ENCODE measurements at regions not wholly inside any gene's neighbourhood (a gene's known extent, or its start where the extent isn't known, plus 50 kb on each side); places are given as distances from the start of the nearest gene placed in this dataset.

- no peak for TF ChIP-seq MYC (IDR thresholded peaks at IDR 0.05; ENCODE audit: low read depth, low read length)
- TF ChIP-seq POLR2A (IDR thresholded peaks at IDR 0.05; ENCODE audit: extremely low read depth, insufficient read length): no peak
- TF ChIP-seq, protein P1, sequence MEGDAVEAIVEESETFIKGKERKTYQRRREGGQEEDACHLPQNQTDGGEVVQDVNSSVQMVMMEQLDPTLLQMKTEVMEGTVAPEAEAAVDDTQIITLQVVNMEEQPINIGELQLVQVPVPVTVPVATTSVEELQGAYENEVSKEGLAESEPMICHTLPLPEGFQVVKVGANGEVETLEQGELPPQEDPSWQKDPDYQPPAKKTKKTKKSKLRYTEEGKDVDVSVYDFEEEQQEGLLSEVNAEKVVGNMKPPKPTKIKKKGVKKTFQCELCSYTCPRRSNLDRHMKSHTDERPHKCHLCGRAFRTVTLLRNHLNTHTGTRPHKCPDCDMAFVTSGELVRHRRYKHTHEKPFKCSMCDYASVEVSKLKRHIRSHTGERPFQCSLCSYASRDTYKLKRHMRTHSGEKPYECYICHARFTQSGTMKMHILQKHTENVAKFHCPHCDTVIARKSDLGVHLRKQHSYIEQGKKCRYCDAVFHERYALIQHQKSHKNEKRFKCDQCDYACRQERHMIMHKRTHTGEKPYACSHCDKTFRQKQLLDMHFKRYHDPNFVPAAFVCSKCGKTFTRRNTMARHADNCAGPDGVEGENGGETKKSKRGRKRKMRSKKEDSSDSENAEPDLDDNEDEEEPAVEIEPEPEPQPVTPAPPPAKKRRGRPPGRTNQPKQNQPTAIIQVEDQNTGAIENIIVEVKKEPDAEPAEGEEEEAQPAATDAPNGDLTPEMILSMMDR (IDR thresholded peaks at IDR 0.05; ENCODE audit: low read depth, low read length): no peak
- no peak for TF ChIP-seq MAX (IDR thresholded peaks at IDR 0.05; ENCODE audit: low read depth, low read length)
- no peak for DNase-seq (ENCODE audit: low read depth)
- H3K4me3 ChIP-seq (ENCODE audit: low read depth, low read length): no peak overlapping the region
Observed at GRCh38 chr5:175377816-175378215, 66.2 kb downstream of the DRD1 start.

- no peak overlapping the region for H3K4me3 ChIP-seq (ENCODE audit: low read depth, low read length)
- no peak for TF ChIP-seq MYC (IDR thresholded peaks at IDR 0.05; ENCODE audit: low read depth, low read length)
- no peak for TF ChIP-seq MAX (IDR thresholded peaks at IDR 0.05; ENCODE audit: low read depth, low read length)
- TF ChIP-seq, protein P1 (IDR thresholded peaks at IDR 0.05; ENCODE audit: low read depth, low read length): no peak
- TF ChIP-seq POLR2A (IDR thresholded peaks at IDR 0.05; ENCODE audit: extremely low read depth, insufficient read length): no peak
- no peak for DNase-seq (ENCODE audit: low read depth)
Observed at GRCh38 chr5:175374166-175374875, 69.7 kb downstream of the DRD1 start.

- TF ChIP-seq POLR2A (IDR thresholded peaks at IDR 0.05; ENCODE audit: extremely low read depth, insufficient read length): no peak
- TF ChIP-seq, protein P1 (IDR thresholded peaks at IDR 0.05; ENCODE audit: low read depth, low read length): no peak
- TF ChIP-seq MAX (IDR thresholded peaks at IDR 0.05; ENCODE audit: low read depth, low read length): no peak
- no peak for TF ChIP-seq MYC (IDR thresholded peaks at IDR 0.05; ENCODE audit: low read depth, low read length)
- DNase-seq (ENCODE audit: low read depth): no peak
- H3K4me3 ChIP-seq (ENCODE audit: low read depth, low read length): no peak overlapping the region
Observed at GRCh38 chr5:175365866-175366265, 78.1 kb downstream of the DRD1 start.

- no peak for DNase-seq (ENCODE audit: low read depth)
- H3K4me3 ChIP-seq (ENCODE audit: low read depth, low read length): no peak overlapping the region
- no peak for TF ChIP-seq MYC (IDR thresholded peaks at IDR 0.05; ENCODE audit: low read depth, low read length)
- no peak for TF ChIP-seq POLR2A (IDR thresholded peaks at IDR 0.05; ENCODE audit: extremely low read depth, insufficient read length)
- TF ChIP-seq, protein P1 (IDR thresholded peaks at IDR 0.05; ENCODE audit: low read depth, low read length): no peak
- TF ChIP-seq MAX (IDR thresholded peaks at IDR 0.05; ENCODE audit: low read depth, low read length): no peak
Observed at GRCh38 chr5:175363300-175363699, 80.7 kb downstream of the DRD1 start.

DNA sequence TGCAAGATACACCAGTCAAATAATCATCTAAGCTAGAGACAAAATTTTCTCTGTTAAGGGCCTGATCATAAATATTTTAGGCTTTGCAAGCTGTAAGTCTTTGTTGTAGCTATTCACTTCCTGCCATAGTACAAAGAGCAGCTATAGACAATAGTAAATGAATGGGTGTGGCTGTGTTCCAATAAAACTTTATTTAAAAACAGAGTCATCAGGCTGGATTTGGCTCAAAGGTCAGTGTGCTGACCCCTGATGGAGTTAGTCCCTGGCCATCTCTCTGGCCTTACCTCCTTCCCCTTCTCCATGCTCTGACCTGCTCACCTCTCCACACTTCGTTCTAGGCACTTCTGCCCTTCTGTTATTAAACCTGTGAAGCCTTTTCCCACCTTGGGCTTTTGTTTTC, 86.0 kb downstream of the DRD1 start:
- TF ChIP-seq POLR2A (IDR thresholded peaks at IDR 0.05; ENCODE audit: extremely low read depth, insufficient read length) (no peak), MYC (IDR thresholded peaks at IDR 0.05; ENCODE audit: low read depth, low read length) (no peak), MAX (IDR thresholded peaks at IDR 0.05; ENCODE audit: low read depth, low read length) (no peak)
- TF ChIP-seq, protein P1 (IDR thresholded peaks at IDR 0.05; ENCODE audit: low read depth, low read length): no peak
- no peak overlapping the region for H3K4me3 ChIP-seq (ENCODE audit: low read depth, low read length)
- no peak for DNase-seq (ENCODE audit: low read depth)

Measured in NB4 (cell line).